ENCODE measurements at regions not wholly inside any gene's neighbourhood (a gene's known extent, or its start where the extent isn't known, plus 50 kb on each side); places are given as distances from the start of the nearest gene placed in this dataset.

Small RNA genes lying in the stretch of these regions (small RNA-seq; reads per million reads assigned to genes)
- gene HMGN1P17 (0 reads per million in 3 experiments), gene RNU6ATAC2P (0.03 to 7.4 (median 2.3) reads per million in 3 experiments)
